ENCODE measurements at regions not wholly inside any gene's neighbourhood (a gene's known extent, or its start where the extent isn't known, plus 50 kb on each side); places are given as distances from the start of the nearest gene placed in this dataset.

- Mint-ChIP-seq H3K9me3 (no peaks in the 10 kb centered on the region), H3K36me3 (ENCODE audit: low read depth) (no peaks in the 10 kb centered on the region), H3K4me1 (ENCODE audit: low read depth) (no peaks in the 10 kb centered on the region), H3K27ac (no peak overlapping the region), H3K27me3 (peaks cover 17% of the 10 kb centered on the region), H3K4me3 (no peak overlapping the region)
- TF ChIP-seq CTCF (IDR thresholded peaks at IDR 0.05) = no peak
- intact Hi-C loops (cut with micrococcal nuclease) = no loop called here
- CTCF ChIA-PET = no interaction called here
- POLR2A ChIA-PET = no interaction called here
- ATAC-seq = no peak
- DNase-seq = no peak
Measured at GRCh38 chr4:3864742-3865721, 98.8 kb downstream of the ADRA2C start.

GRCh38 chr4:3865986-3866812 lies 100.0 kb downstream of the ADRA2C start:
- no peaks in the 10 kb centered on the region for H3K9me3 Mint-ChIP-seq
- no peak overlapping the region for H3K27ac Mint-ChIP-seq
- DNase-seq = no peak
- no peak for TF ChIP-seq CTCF (IDR thresholded peaks at IDR 0.05)
- H3K27me3 Mint-ChIP-seq = peaks cover 26% of the 10 kb centered on the region
- no peak overlapping the region for H3K4me3 Mint-ChIP-seq
- H3K4me1 Mint-ChIP-seq (ENCODE audit: low read depth) = peaks cover 4% of the 10 kb centered on the region
- ChIA-PET POLR2A (no interaction called here), CTCF (interaction anchor here (1.3 kb wide), 1 partner anchor 15 kb away, joined by 4 read pairs; no protein-coding TSS in a partner anchor)
- intact Hi-C loops (cut with micrococcal nuclease) = no loop called here
- no peaks in the 10 kb centered on the region for H3K36me3 Mint-ChIP-seq (ENCODE audit: low read depth)
- no peak for ATAC-seq

- Mint-ChIP-seq H3K4me3 (no peak overlapping the region), H3K4me1 (ENCODE audit: low read depth) (peaks cover 4% of the 10 kb centered on the region), H3K27me3 (peaks cover 28% of the 10 kb centered on the region), H3K27ac (no peak overlapping the region), H3K9me3 (no peaks in the 10 kb centered on the region), H3K36me3 (ENCODE audit: low read depth) (no peaks in the 10 kb centered on the region)
- intact Hi-C loops (cut with micrococcal nuclease) = no loop called here
- ATAC-seq = no peak
- no peak for TF ChIP-seq CTCF (IDR thresholded peaks at IDR 0.05)
- ChIA-PET CTCF (interaction anchor here (1.3 kb wide), 1 partner anchor 14 kb away, joined by 4 read pairs; no protein-coding TSS in a partner anchor), POLR2A (no interaction called here)
- no peak for DNase-seq
Measured at GRCh38 chr4:3866813-3867129, 100.6 kb downstream of the ADRA2C start.

- no peak overlapping the region for H3K27ac Mint-ChIP-seq
- no peak for DNase-seq
- ATAC-seq = no peak
- H3K4me1 Mint-ChIP-seq (ENCODE audit: low read depth) = peaks cover 4% of the 10 kb centered on the region
- H3K9me3 Mint-ChIP-seq = no peaks in the 10 kb centered on the region
- CTCF ChIA-PET = interaction anchor here (1.1 to 1.4 kb wide), 3 partner anchors 13 to 290 kb away, joined by 3 to 4 read pairs (median 4); no protein-coding TSS in a partner anchor
- no peak overlapping the region for H3K4me3 Mint-ChIP-seq
- H3K27me3 Mint-ChIP-seq = peaks cover 31% of the 10 kb centered on the region
- intact Hi-C loops (cut with micrococcal nuclease) = no loop called here
- TF ChIP-seq CTCF (IDR thresholded peaks at IDR 0.05) = no peak
- no peaks in the 10 kb centered on the region for H3K36me3 Mint-ChIP-seq (ENCODE audit: low read depth)
- POLR2A ChIA-PET = no interaction called here
Measured at GRCh38 chr4:3867403-3868100, 101.4 kb downstream of the ADRA2C start.
